Ascending aorta (tissue), 2 donors: ENCODE measurements at regions not wholly inside any gene's neighbourhood (a gene's known extent, or its start where the extent isn't known, plus 50 kb on each side); places are given as distances from the start of the nearest gene placed in this dataset.

Experiments
- DNase-seq, 2 donors: peaks; one replicate each; pipeline ENCODE4 v3.0.0-alpha.2; 2019; ENCODE audit warnings: low spot score in 2 of 2
- H3K27ac ChIP-seq, 2 donors: fragments of 200-600 bp; sonication (generic); one replicate each; pipeline ENCODE4 v1.5.1; 2016 to 2017; ENCODE audit warnings: mild to moderate bottlenecking in 1 of 2
- H3K27me3 ChIP-seq: fragments of 200-600 bp; sonication (generic); one replicate; pipeline ENCODE4 v1.5.1; 2017
- H3K36me3 ChIP-seq, 2 donors: fragments of 200-600 bp; sonication (generic); one replicate each; pipeline ENCODE4 v1.5.1; 2016
- H3K4me1 ChIP-seq, 2 donors: fragments of 200-600 bp; sonication (generic); one replicate each; pipeline ENCODE4 v1.5.1; 2016 to 2017; ENCODE audit warnings: mild to moderate bottlenecking in 1 of 2
- H3K4me3 ChIP-seq, 2 donors: fragments of 200-600 bp; sonication (generic); one replicate each; pipeline ENCODE4 v1.5.1; 2016 to 2017; ENCODE audit warnings: mild to moderate bottlenecking in 1 of 2
- H3K9me3 ChIP-seq, 2 donors: fragments of 200-600 bp; sonication (generic); one replicate each; pipeline ENCODE4 v1.5.1; 2016
- CTCF ChIP-seq, 3 experiments: fragments of 200-600 bp in 2 of 3; fragments of 450-650 bp in 1 of 3; sonication (generic) in 2 of 3; IDR thresholded peaks; one replicate each; pipeline ENCODE4 v1.5.1; 2016 to 2019; ENCODE audit warnings: antibody characterized with exemption in 3 of 3, mild to moderate bottlenecking in 1 of 3, moderate library complexity in 1 of 3
- intact Hi-C: fragments of 100-400 bp; cut with DNase I; formaldehyde crosslinking; loops from one replicate; pipeline ENCODE4 v1.15.1; 2023

GRCh38 chr2:199696048-199696447 lies 154.9 kb downstream of the FTCDNL1 start:
- TF ChIP-seq CTCF (IDR thresholded peaks at IDR 0.05): no peak
- intact Hi-C loops: no loop called here
- DNase-seq: no peak
- no peaks in the 10 kb centered on the region for H3K36me3 ChIP-seq
- H3K4me3 ChIP-seq: no peak overlapping the region
- no peaks in the 10 kb centered on the region for H3K27me3 ChIP-seq
- no peaks in the 10 kb centered on the region for H3K4me1 ChIP-seq
- H3K9me3 ChIP-seq: no peaks in the 10 kb centered on the region
- H3K27ac ChIP-seq: no peak overlapping the region

GRCh38 chr2:199693861-199694260 lies 157.1 kb downstream of the FTCDNL1 start:
- TF ChIP-seq CTCF (IDR thresholded peaks at IDR 0.05): no peak
- no peak for DNase-seq
- no peak overlapping the region for H3K4me3 ChIP-seq
- no peaks in the 10 kb centered on the region for H3K36me3 ChIP-seq
- intact Hi-C loops: no loop called here
- H3K27ac ChIP-seq: no peak overlapping the region
- H3K27me3 ChIP-seq: no peaks in the 10 kb centered on the region
- no peaks in the 10 kb centered on the region for H3K4me1 ChIP-seq
- H3K9me3 ChIP-seq: no peaks in the 10 kb centered on the region

DNA sequence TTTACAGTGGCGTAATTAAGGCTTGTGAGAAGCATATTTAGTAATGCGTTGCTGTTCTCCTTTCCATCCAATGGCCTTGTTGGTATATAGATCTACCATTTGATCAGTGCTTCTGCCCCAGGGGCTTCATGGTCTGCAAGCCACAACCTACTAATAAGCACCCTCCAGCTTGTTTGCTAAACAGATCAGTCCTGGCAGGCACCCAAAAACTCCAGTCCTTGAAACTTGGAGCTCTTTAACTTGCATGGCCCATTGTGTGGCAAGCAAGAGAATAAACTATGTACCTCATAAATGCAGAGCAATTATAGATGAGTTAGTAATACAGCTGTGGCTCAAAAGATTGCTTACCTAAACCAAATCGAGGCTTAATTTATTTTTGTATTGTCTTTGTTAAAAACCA lies 158.5 kb downstream of the FTCDNL1 start:
- Histone ChIP-seq H3K27ac (no peak overlapping the region), H3K27me3 (no peaks in the 10 kb centered on the region), H3K9me3 (no peaks in the 10 kb centered on the region), H3K4me1 (no peaks in the 10 kb centered on the region), H3K4me3 (no peak overlapping the region), H3K36me3 (no peaks in the 10 kb centered on the region)
- no peak for TF ChIP-seq CTCF (IDR thresholded peaks at IDR 0.05)
- DNase-seq: no peak
- intact Hi-C loops: no loop called here

DNA sequence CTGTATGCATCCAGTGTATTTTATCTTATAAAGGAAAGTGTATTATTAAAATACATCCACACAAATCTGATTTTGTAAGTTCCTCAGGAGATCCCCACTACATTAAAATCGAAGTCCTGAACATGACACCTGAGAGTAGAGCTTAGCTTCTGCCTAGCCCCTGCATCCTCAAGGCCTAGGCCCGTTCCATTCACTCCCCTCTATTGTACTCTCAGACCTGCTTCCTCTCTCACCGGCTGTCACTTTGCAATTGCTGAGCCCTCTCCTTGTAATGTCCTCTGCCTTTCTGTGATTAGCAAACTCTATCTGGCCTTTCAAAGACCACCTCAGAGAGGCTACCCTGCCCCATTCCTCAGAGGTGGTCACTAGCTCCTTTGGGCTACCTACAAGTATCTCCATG lies 160.8 kb downstream of the FTCDNL1 start:
- intact Hi-C loops: no loop called here
- Histone ChIP-seq H3K4me1 (no peaks in the 10 kb centered on the region), H3K27me3 (no peaks in the 10 kb centered on the region), H3K27ac (no peak overlapping the region), H3K36me3 (no peaks in the 10 kb centered on the region), H3K9me3 (no peaks in the 10 kb centered on the region), H3K4me3 (no peak overlapping the region)
- no peak for DNase-seq
- no peak for TF ChIP-seq CTCF (IDR thresholded peaks at IDR 0.05)

DNA sequence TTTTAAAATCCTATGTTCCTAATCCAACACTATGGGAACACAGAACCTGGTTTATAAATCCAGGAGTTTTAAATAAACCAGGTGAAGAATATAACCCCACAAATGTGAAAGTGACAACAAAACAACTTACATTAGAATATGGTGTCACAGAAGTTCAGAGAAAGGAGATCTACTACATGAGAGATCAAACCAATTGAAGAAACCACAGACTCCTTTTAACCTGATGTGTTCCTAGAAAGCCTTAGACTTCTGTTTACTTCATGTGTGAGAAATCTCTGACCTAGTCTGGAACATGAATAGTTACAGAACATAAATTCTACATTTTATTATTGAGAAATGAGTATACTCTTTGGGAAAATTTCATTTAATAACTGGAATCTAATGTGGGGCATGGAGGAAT lies 165.3 kb downstream of the FTCDNL1 start:
- no peak overlapping the region for H3K27ac ChIP-seq
- H3K27me3 ChIP-seq: no peaks in the 10 kb centered on the region
- no peak for TF ChIP-seq CTCF (IDR thresholded peaks at IDR 0.05)
- intact Hi-C loops: no loop called here
- no peaks in the 10 kb centered on the region for H3K4me1 ChIP-seq
- no peaks in the 10 kb centered on the region for H3K9me3 ChIP-seq
- DNase-seq: no peak
- H3K36me3 ChIP-seq: no peaks in the 10 kb centered on the region
- H3K4me3 ChIP-seq: no peak overlapping the region

- Histone ChIP-seq H3K4me3 (no peak overlapping the region), H3K27ac (no peak overlapping the region), H3K4me1 (no peaks in the 10 kb centered on the region), H3K36me3 (no peaks in the 10 kb centered on the region), H3K27me3 (no peaks in the 10 kb centered on the region), H3K9me3 (no peaks in the 10 kb centered on the region)
- no peak for DNase-seq
- intact Hi-C loops: no loop called here
- no peak for TF ChIP-seq CTCF (IDR thresholded peaks at IDR 0.05)
Measured at GRCh38 chr2:199684832-199685231, 166.2 kb downstream of the FTCDNL1 start.
